Activated CD8-positive, alpha-beta T cell treated with anti-CD3 and anti-CD28 coated beads for 36 hours (primary cell): ENCODE measurements at regions not wholly inside any gene's neighbourhood (a gene's known extent, or its start where the extent isn't known, plus 50 kb on each side); places are given as distances from the start of the nearest gene placed in this dataset.

Source experiments
- ATAC-seq: fragments of 200-7000 bp; cut with Tn5 transposase; one replicate; pipeline ENCODE4 v1.10.0; 2021; ENCODE audit warnings: mild to moderate bottlenecking, moderate library complexity
- CTCF ChIA-PET: fragments of 350-600 bp; sonication (Branson Sonifier 250); formaldehyde crosslinking; loops from one replicate; lab custom pipeline; 2021; ENCODE audit warnings: antibody characterized with exemption; lab: Charles Lee
- POLR2A ChIA-PET: fragments of 350-600 bp; sonication (Branson Sonifier 250); formaldehyde crosslinking; loops from one replicate; lab custom pipeline; 2021; ENCODE audit warnings: antibody characterized with exemption; lab: Charles Lee
- DNase-seq: peaks from one replicate; pipeline ENCODE4 v3.0.0-alpha.2; 2020
- H3K27ac Mint-ChIP-seq: one replicate; pipeline ENCODE4 v1.8.0; 2021; ENCODE audit warnings: mild to moderate bottlenecking, mixed read lengths
- H3K27me3 Mint-ChIP-seq: one replicate; pipeline ENCODE4 v1.8.0; 2021; ENCODE audit warnings: mixed read lengths
- H3K36me3 Mint-ChIP-seq: one replicate; pipeline ENCODE4 v1.8.0; 2021; ENCODE audit warnings: low read depth, mixed read lengths
- H3K4me1 Mint-ChIP-seq: one replicate; pipeline ENCODE4 v1.8.0; 2021; ENCODE audit warnings: low read depth, mixed read lengths
- H3K4me3 Mint-ChIP-seq: one replicate; pipeline ENCODE4 v1.8.0; 2021; ENCODE audit warnings: mild to moderate bottlenecking, moderate library complexity, mixed read lengths
- H3K9me3 Mint-ChIP-seq: one replicate; pipeline ENCODE4 v1.8.0; 2021; ENCODE audit warnings: mixed read lengths
- intact Hi-C: fragments of 100-400 bp; cut with micrococcal nuclease; formaldehyde crosslinking; loops from one replicate; pipeline ENCODE4 v1.10.0; 2022
- TF ChIP-seq, protein P1 (sequence below): fragments of 200-600 bp; IDR thresholded peaks from one replicate; pipeline ENCODE4 v1.8.0; 2022; ENCODE audit warnings: antibody characterized with exemption, mild to moderate bottlenecking

DNA sequence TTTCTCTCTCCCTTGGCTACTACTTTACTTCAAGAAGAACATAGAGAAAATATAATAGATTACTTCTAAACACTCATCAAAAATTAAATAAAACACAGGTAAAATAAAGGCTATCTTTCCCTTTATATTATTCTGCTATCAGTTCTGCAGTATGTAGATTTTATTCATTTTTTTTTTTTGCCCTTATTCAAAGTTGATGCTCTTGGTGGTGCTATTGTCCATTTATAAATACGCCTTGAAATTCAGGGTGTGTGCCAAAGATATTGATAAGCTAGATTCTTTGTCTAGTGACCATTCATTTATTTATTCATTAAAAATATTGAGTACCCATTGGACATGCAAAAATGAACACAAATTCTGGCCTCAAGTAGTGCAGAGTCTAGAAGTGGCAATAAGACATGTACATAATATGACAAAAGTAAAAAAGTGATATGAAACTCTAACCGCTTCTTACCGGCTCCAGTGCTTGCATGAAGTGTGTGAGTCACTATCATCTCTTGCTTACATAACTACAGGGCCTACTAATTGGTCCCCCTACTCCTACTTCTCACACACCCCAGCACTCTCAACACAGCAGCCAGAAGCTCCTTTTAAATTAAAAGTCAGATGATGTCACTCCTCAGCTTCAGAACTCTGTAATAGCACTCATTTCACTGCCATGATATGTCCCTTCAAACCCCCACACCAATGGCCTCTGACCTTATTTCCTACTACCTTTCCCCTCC, 208.3 kb upstream of the FANCL start:
- no peak overlapping the region for H3K27ac Mint-ChIP-seq
- POLR2A ChIA-PET = no interaction called here

DNA sequence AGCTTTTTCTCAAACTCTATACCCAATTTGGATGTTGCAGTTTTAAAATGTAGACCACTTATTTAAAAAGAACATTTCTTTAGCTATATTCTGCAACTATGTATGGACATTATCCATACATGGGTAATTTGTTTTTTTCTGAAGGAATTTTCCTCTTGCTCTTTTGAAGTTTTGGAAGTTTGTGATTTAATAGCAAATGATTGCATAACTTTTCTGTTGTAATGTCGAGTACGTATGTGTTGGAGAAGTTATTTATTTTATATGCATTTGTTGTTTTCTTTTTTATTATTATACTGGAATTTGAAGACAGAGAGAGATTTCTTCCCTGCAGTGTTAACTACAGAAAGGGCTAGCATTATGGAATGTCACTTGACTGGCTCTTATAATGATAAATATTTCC, 207.7 kb upstream of the FANCL start:
- ChIA-PET POLR2A (no interaction called here), CTCF (interaction anchor here (1.2 to 1.4 kb wide), 3 partner anchors 548 to 728 kb away, joined by 3 to 6 read pairs (median 5); no protein-coding TSS in a partner anchor)
- intact Hi-C loops = loop anchor here (1.0 to 5.0 kb wide), 2 partner anchors 543 to 687 kb away; no protein-coding TSS in a partner anchor

More for the DNA sequence above, 208.3 kb upstream of the FANCL start:
- Mint-ChIP-seq H3K4me1 (no peaks in the 10 kb centered on the region), H3K36me3 (no peaks in the 10 kb centered on the region), H3K27me3 (peaks cover 5% of the 10 kb centered on the region), H3K4me3 (no peak overlapping the region), H3K9me3 (no peaks in the 10 kb centered on the region)
- ATAC-seq (no peak), DNase-seq (no peak)
- CTCF ChIA-PET = interaction anchor here (1.1 kb wide), 1 partner anchor 544 kb away, joined by 3 read pairs; no protein-coding TSS in a partner anchor
- TF ChIP-seq, protein P1, sequence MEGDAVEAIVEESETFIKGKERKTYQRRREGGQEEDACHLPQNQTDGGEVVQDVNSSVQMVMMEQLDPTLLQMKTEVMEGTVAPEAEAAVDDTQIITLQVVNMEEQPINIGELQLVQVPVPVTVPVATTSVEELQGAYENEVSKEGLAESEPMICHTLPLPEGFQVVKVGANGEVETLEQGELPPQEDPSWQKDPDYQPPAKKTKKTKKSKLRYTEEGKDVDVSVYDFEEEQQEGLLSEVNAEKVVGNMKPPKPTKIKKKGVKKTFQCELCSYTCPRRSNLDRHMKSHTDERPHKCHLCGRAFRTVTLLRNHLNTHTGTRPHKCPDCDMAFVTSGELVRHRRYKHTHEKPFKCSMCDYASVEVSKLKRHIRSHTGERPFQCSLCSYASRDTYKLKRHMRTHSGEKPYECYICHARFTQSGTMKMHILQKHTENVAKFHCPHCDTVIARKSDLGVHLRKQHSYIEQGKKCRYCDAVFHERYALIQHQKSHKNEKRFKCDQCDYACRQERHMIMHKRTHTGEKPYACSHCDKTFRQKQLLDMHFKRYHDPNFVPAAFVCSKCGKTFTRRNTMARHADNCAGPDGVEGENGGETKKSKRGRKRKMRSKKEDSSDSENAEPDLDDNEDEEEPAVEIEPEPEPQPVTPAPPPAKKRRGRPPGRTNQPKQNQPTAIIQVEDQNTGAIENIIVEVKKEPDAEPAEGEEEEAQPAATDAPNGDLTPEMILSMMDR = no peak
- intact Hi-C loops = loop anchor here (5.0 kb wide), 1 partner anchor 687 kb away; no protein-coding TSS in a partner anchor

DNA sequence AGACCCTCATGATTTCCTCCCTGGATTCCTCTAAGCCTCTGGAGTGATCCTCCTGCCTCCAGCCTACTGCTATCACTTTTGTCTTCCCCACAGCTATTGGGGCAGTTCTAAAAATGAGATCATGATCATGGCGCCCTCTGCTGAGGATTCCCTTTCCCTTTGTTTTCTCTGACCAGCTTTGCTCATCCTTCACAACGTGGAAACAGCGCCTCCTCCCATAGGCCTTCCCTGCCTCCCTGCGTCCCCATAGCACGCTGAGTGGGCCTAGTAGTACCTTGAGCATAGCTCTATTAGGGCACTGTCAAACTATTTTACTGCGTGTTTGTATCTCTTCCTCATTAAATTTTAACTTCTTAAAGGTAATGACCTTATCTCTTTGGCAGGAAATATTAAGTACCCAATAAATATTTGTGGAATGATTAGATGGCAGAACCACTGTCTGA, 207.0 kb upstream of the FANCL start:
- TF ChIP-seq, protein P1 = peak; percentile 22
- Mint-ChIP-seq H3K27ac (no peak overlapping the region), H3K4me1 (no peaks in the 10 kb centered on the region), H3K27me3 (peaks cover 5% of the 10 kb centered on the region), H3K9me3 (no peaks in the 10 kb centered on the region), H3K36me3 (no peaks in the 10 kb centered on the region), H3K4me3 (no peak overlapping the region)
- CTCF ChIA-PET = interaction anchor here (1.0 to 1.4 kb wide), 7 partner anchors 10 to 727 kb away, joined by 3 to 6 read pairs (median 4); no protein-coding TSS in a partner anchor
- intact Hi-C loops = loop anchor here (1.0 to 5.0 kb wide), 2 partner anchors 542 to 686 kb away; no protein-coding TSS in a partner anchor
- POLR2A ChIA-PET = no interaction called here
- peak; percentile 60 for DNase-seq
- no peak for ATAC-seq

More for the DNA sequence above, 207.7 kb upstream of the FANCL start:
- Mint-ChIP-seq H3K4me3 (no peak overlapping the region), H3K36me3 (no peaks in the 10 kb centered on the region), H3K4me1 (no peaks in the 10 kb centered on the region), H3K27ac (no peak overlapping the region), H3K27me3 (peaks cover 5% of the 10 kb centered on the region), H3K9me3 (no peaks in the 10 kb centered on the region)
- TF ChIP-seq, protein P1 = no peak
- no peak for DNase-seq
- ATAC-seq = no peak

DNA sequence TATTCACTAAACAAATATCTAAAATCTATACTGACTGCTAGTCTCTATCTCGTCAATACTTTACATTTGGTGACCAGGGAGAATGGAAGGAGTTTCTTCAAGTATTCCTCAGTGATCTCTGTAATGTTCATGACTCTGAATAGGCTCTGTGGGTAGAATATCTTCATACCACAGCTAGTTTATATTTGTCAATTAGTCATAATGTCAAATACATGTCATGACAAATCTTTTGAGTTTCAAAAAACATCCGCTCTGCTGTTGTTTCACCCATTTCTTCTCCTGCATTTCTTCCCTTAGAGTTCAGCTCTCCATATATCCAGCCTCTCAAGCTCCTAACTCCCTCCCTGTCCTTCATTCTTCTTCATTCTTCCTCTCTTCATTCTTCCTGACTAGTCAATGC, 206.5 kb upstream of the FANCL start:
- intact Hi-C loops = loop anchor here (5.0 kb wide), 1 partner anchor 685 kb away; no protein-coding TSS in a partner anchor
- TF ChIP-seq, protein P1 = no peak
- H3K4me3 Mint-ChIP-seq = no peak overlapping the region
- POLR2A ChIA-PET = no interaction called here
- no peak for DNase-seq
- H3K4me1 Mint-ChIP-seq = no peaks in the 10 kb centered on the region
- H3K9me3 Mint-ChIP-seq = no peaks in the 10 kb centered on the region
- no peak for ATAC-seq
- CTCF ChIA-PET = interaction anchor here (1.0 to 1.4 kb wide), 7 partner anchors 10 to 727 kb away, joined by 3 to 6 read pairs (median 4); no protein-coding TSS in a partner anchor
- H3K36me3 Mint-ChIP-seq = no peaks in the 10 kb centered on the region
- H3K27ac Mint-ChIP-seq = no peak overlapping the region
- H3K27me3 Mint-ChIP-seq = peaks cover 5% of the 10 kb centered on the region

DNA sequence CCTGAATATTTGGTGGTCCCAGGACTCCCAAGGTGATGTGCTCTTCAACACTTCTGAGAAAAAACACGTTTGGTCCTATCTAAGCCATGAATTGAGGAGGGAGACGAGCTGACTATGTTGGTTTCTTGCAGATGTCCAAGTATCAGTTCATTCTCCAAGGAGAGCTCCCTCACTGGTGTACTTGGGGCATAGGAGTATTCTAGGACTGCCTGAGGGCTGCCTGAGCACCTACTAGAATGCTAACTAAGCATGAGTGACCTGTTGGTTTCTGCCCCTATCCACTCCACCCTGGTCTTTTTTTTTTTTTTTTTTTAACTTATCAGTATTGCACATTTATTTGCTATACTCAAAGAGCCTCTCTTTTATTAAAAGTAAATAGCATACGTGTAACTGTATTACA, 200.5 kb upstream of the FANCL start:
- intact Hi-C loops = no loop called here
- CTCF ChIA-PET = no interaction called here
- Mint-ChIP-seq H3K4me1 (no peaks in the 10 kb centered on the region), H3K27me3 (peaks cover 5% of the 10 kb centered on the region), H3K9me3 (no peaks in the 10 kb centered on the region), H3K27ac (no peak overlapping the region), H3K36me3 (no peaks in the 10 kb centered on the region), H3K4me3 (no peak overlapping the region)
- DNase-seq (no peak), ATAC-seq (no peak)
- TF ChIP-seq, protein P1 = no peak
- POLR2A ChIA-PET = no interaction called here
